ENCODE measurements at regions not wholly inside any gene's neighbourhood (a gene's known extent, or its start where the extent isn't known, plus 50 kb on each side); places are given as distances from the start of the nearest gene placed in this dataset.
"Not testable (repeated sequence)": the region's sequence is repeated elsewhere in the genome, so short reads cannot be mapped to it uniquely, and the experiment has no call there.

- DNase-seq (ENCODE audit: low read depth): no peak
- TF ChIP-seq CTCF (conservative IDR thresholded peaks at IDR 0.05; ENCODE audit: control insufficient read depth, insufficient read depth, low read depth, low read length): no peak
- no peak overlapping the region for H3K4me3 ChIP-seq (ENCODE audit: control insufficient read depth, low read depth, low read length)
These were observed 129.0 kb downstream of the MAP3K7 start for GRCh38 chr6:90457867-90458259.

- not testable (repeated sequence) for H3K4me3 ChIP-seq (ENCODE audit: control insufficient read depth, low read depth, low read length); DNase-seq (ENCODE audit: low read depth)
These were observed 129.6 kb downstream of the MAP3K7 start for GRCh38 chr6:90456997-90457866.

- no peak for TF ChIP-seq CTCF (conservative IDR thresholded peaks at IDR 0.05; ENCODE audit: control insufficient read depth, insufficient read depth, low read depth, low read length)
- no peak for DNase-seq (ENCODE audit: low read depth)
- no peak overlapping the region for H3K4me3 ChIP-seq (ENCODE audit: control insufficient read depth, low read depth, low read length)
These were observed 130.9 kb downstream of the MAP3K7 start for GRCh38 chr6:90456001-90456400.

- no peak overlapping the region for H3K4me3 ChIP-seq (ENCODE audit: control insufficient read depth, low read depth, low read length)
- no peak for TF ChIP-seq CTCF (conservative IDR thresholded peaks at IDR 0.05; ENCODE audit: control insufficient read depth, insufficient read depth, low read depth, low read length)
- peak; percentile 10 for DNase-seq (ENCODE audit: low read depth)
These were observed 131.9 kb downstream of the MAP3K7 start for GRCh38 chr6:90454836-90455427.

- H3K4me3 ChIP-seq (ENCODE audit: control insufficient read depth, low read depth, low read length): no peak overlapping the region
- no peak for TF ChIP-seq CTCF (conservative IDR thresholded peaks at IDR 0.05; ENCODE audit: control insufficient read depth, insufficient read depth, low read depth, low read length)
- no peak for DNase-seq (ENCODE audit: low read depth)
These were observed 136.5 kb downstream of the MAP3K7 start for GRCh38 chr6:90450268-90450953.

- no peak for TF ChIP-seq CTCF (conservative IDR thresholded peaks at IDR 0.05; ENCODE audit: control insufficient read depth, insufficient read depth, low read depth, low read length)
- no peak overlapping the region for H3K4me3 ChIP-seq (ENCODE audit: control insufficient read depth, low read depth, low read length)
- DNase-seq (ENCODE audit: low read depth): no peak
These were observed 137.6 kb downstream of the MAP3K7 start for GRCh38 chr6:90449311-90449710.

GRCh38 chr6:90448836-90449235 is 138.0 kb downstream of the MAP3K7 start:
- no peak for TF ChIP-seq CTCF (conservative IDR thresholded peaks at IDR 0.05; ENCODE audit: control insufficient read depth, insufficient read depth, low read depth, low read length)
- DNase-seq (ENCODE audit: low read depth): no peak
- no peak overlapping the region for H3K4me3 ChIP-seq (ENCODE audit: control insufficient read depth, low read depth, low read length)
